ENCODE measurements at regions not wholly inside any gene's neighbourhood (a gene's known extent, or its start where the extent isn't known, plus 50 kb on each side); places are given as distances from the start of the nearest gene placed in this dataset.
"Not testable (repeated sequence)": the region's sequence is repeated elsewhere in the genome, so short reads cannot be mapped to it uniquely, and the experiment has no call there.

DNA sequence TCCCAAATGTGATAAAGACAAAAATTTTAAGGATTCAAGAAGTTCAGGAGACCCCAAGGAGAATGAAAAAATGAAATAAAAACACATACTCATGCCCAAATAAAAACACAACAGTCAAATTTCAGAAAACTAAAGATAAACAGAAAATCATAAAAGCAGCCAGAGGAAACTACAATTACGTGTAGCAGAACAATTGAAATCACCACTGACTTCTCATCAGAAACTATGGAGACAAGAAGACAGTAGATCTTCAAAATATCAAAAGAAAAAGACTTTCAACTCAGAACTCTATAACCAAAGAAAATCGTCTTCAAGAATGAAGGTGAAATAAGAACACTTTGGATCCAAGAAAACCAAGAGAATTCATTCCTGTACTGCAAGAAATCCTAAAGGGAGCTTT is 54.9 kb downstream of the DIO3 start:
- no peak for DNase-seq (ENCODE audit: low read depth)

DNA sequence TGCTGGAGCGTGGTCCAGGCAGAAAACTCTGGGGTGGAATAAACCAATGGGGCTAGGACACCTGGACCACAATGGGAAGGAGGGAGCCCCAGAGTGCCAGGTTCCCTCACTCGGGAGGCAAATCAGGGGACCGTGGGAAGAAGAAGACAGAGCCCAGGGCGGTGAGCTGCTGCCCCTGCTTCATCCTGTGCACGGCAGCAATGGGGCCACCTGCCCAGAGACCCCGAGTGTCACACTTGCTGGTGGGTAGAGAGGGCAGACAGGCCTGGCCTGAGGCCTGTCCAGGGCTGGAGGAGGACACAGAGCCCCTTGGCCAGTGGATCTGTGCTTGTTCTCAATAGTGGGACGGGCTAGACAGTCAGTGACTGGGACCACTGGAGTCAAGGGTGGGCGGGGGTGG is 58.2 kb downstream of the DIO3 start:
- DNase-seq (ENCODE audit: low read depth): no peak

DNA sequence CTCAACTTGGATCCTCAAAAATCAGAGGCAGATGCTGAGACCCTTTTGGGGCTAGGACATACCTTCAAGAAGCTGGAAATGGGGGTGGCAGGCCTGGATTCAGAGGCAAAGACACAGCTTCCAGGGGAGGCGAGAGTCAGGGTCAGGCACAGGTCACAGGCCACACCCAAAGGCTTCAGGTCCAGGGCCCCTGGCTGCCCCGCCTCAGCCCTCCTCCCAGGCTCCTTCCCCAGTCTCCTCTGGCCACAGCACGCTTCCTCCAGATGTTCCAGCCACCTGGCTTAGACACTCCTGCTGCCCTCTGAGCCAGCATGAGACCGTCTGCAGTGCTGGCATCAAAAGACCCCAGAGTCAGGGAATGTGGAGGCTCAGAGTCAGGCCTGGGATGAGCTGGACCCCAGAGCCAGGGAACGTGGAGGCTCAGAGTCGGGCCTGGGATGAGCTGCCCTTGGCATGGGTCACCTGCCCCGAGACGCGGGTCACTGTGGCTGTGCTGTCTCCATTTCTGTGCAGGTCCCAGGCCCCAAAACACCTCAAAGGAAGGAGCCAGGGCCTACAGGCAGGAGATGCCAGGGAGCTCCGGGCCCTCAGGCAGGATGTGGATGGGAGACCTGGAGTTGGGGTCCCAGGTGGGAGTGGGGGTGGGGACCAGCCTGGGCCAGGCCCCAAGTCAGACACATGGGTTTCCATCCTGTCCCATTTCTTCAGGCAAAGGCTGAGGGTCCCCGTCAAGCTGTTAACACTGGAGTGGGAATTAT is 58.9 kb downstream of the DIO3 start:
- no peak for DNase-seq (ENCODE audit: low read depth)

DNA sequence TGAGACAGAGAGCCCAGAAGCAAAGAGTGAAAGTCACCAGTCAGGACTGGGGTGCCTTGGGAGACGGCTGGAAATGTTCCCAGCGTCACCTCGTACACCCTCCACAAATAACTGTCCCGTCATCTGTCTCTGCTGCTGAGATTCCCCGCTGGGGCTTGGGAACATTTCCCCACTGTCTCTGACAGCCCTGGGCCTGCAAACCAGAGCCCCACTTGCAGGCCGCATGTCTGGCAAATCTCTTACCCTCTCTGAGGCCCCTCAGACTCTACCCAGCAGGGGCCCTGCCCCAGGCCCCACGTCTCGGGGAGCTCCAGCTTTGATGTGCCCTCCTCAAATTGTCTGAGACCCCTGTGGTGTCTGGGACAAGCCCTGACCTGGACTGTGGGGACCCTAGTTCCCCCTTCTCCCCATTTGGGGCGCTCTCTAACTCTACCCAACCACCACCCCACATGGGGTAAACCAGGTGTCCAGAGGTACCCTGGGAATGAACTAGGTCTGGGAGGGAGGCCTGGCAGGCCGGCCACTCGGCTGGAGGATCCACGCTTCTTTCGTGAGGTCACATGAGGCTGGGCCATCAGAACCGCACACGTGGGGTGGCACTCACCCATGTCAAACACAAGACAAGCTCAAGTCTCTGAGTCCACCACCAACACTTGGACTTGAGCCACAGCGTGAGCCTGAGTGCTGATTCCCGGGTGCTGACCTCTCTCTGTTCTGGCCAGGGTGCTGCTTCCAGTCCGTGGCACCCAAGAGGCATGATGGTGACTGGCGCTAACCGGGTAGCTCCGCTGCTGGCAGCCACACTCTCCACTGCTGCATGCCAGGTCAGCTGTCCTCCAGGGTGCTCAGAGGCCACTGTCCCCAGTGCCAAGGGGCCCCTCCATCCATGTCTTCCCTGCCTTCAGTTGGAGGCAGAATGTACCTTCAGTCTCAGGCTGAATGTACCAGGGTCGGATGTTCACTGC is 59.8 kb downstream of the DIO3 start:
- DNase-seq (ENCODE audit: low read depth): no peak

DNA sequence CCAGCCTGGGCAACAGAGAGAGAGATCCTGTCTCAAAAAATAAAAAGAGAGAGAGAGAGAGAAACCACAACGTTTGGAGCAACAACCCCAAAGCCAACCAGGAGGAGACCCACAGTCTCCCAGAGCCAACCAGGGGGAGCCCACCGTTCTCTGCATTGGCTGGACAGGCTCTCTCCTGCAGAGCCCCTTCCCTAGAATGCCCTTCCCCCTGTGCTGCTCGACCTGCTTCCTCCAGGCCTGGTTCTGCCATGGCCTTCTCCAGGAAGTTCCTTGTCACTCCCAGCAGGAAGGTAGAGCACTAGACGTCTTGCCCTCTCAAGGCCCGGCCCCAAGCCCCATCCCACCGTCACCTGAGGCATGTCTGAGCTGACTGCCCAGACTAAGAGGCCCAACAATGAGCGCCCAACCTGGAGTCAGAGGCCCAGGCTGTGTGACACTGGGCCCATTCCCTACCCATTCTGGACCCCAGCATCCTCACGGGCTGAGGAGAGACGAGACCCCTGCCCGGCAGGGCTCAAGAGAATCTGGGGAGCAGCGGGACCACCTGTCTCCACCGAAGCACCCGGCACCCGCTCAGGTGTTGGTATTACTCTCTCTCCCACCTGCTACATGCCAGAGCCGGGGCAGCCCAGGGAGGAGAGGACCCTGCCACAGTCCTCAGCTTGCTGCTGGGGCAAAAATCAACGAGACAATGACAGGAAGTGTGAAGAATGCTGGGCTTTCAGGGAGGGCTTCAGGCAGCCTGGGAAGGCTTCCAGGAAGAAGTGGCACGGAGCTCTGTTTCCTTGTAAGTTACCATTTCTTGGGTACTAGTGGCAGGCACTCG is 61.2 kb downstream of the DIO3 start:
- no peak for DNase-seq (ENCODE audit: low read depth)

DNA sequence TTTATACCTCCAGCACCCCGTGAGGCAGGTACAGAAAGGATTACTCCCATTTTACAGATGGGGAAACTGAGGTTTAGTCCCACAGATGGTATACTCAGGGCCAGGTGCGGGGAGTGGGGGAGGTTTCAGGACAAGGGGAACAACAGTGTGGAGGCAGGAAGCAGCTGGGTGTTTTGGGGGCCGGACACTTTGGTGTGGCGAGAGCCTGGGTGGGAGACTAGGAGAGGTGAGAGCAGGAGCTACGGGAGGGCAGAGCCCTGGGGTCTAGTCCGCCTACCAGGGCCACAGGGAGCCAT is 61.7 kb downstream of the DIO3 start:
- DNase-seq (ENCODE audit: low read depth): no peak

DNA sequence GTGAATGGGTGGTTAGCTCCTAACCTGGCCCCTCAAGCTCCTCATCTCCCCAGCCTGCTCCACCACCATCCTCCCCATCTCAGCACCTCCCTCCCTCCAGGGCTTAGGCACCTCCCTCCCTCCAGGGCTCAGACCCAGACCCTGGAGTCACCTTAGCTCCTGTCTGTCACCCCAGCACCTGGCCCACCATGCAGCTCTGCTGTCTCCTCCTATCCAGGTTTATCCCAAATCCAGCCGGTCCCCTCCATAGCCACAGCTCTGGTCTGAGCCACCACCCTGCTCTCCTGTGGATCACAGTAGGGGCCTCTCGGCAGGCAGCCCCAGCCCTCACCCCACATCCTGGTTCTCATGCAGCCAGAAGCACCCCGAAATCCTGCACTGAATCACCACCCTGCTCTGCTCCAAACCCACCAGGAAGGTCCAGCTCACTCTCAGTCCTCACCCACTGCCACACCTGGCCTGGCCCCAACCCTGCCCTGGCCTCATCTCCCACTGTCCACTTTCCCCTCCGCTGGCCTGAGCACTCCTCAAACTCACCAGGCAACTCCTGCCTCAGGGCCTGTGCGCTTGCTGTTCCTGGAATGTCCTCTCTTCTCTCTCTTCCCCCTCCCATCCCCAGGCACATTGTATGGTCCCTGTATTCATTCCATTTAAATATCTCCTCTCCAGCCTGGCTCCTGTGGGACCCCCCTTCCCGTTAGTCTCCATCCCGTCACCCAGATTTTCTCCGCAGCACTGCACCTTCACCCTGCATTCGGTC is 62.6 kb downstream of the DIO3 start:
- DNase-seq (ENCODE audit: low read depth): no peak

DNA sequence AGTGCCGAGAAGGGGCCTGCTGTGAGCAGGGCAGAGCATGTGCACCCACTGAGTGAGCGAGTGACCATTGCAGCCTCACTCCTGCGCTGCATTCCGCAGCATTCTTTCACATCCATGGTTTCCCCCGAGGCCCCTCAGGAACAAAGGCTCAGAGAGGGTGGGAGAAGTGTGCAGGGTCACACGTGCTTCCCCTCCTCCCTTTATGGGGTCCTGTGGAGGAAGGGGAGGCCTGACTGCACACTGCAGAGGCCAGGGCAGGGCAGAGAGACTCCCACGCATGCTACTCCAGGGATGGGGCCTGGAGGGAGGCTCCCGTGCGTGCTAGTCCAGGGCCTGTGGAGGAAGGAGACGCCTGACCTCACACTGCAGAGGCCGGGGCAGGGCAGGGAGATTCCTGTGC is 63.2 kb downstream of the DIO3 start:
- no peak for DNase-seq (ENCODE audit: low read depth)

DNA sequence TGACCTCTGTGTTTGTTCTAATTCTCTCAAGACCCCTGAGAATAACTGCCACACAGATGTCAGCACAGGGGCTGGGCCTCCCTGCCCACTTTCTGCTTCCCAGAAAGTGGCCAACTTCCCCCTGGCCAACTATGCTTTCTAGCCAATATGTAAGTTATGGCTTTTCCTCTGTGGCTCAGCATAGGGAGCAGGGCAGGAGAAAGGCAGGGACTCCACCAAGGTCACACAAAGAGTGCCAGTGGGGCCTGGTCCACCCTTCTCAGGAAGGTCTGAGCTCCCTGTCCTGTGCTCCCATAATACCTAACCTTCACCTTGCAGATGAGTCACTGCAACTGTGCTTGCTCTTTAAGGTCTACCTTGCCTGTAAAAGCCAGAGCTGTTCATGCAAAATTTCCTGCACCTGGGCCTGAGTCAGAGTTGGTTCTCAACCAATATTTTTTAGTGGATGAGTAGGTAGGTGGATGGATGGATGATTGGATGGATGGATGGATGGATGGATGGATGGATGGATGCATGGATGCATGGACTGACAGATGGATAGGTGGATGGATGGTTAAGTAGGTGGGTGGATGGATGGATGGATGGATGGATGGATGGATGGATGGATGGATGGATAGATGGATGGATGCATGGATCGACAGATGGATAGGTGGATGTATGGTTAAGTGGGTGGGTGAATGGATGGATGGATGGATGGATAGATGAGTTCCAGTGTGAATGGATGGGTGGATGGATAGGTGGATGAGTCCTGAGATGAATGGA is 64.2 kb downstream of the DIO3 start:
- no peak for DNase-seq (ENCODE audit: low read depth)

DNA sequence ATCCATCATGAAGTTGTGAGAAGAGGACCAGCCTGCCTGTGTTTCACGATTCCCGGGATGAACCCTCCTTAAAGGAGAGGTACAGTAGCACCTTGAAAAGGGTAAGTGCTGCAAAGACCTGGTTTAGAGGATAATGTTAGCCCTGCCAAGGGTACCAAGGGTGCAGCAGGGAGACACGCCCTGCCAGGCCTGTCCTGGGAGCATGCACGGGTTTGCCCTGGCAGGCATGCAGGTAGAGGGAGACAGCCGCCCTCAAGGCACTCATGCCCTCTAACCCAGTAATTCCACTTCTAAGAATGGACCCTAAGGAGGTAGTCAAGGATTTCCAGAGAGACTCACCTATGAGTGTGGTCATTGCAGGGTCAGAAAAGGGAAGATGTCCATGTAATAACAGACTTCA is 65.0 kb downstream of the DIO3 start:
- DNase-seq (ENCODE audit: low read depth): no peak

DNA sequence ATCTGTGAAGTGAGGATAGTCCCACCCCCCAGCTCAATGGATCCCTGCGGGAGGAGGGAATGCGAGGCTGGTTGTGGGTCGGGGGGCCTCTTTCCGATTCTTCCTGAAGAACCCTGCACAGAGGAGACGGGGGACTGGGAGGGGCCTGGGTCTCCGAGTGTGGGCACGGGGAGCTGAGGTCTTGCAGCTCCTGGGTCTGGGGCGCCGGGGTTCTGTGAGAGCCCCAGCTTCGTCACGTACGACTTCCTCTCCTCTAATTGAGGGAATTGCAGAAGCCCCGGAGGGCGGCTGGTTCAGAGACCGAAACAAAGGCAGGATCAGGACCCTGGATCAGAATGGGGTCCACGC is 66.6 kb downstream of the DIO3 start:
- no peak for DNase-seq (ENCODE audit: low read depth)

DNA sequence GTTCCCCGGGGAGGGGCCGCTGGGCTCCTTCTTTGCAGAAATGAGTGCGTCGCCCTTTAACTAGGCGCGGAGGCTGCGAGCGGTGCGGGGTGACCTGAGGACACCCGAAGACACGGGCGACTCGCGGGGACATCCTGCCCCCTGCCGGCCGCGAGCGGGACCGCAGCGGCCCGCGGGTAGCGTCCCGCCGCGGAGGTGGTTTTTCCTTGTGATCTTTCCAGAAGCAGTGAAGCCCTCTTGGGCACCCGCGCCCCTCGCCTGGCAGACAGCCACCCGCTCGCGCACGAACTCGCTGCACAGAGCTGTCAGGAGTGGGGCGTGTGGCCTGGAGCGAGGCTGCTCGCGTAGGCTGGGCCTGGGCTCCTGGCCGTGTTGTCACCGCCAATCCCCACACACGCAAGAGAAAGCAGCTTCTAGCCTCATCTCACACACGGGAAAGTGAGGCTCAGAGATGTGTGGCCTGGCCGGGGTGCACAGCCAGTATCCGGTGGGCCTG is 67.2 kb downstream of the DIO3 start:
- DNase-seq (ENCODE audit: low read depth): peak; percentile 51

DNA sequence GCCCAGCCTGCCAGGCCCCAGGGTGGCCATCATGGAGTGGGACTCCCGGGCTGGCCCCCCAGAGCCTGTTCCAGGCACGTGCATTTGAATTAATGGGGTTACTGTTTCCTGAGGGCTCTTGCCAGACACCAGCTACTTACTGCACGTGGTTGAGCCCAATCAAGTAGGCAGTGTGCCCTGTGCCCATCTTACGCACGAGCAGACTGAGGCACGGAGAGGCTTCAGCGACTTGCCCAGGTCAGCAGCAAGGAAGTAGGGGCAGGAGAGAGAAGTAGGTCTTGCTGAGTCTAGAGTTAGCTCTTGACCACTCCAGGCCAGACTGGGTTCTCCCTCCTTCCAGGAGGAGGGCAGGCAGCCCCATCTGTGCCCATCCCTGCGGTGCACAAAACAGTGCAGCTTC is 67.7 kb downstream of the DIO3 start:
- DNase-seq (ENCODE audit: low read depth): no peak

DNA sequence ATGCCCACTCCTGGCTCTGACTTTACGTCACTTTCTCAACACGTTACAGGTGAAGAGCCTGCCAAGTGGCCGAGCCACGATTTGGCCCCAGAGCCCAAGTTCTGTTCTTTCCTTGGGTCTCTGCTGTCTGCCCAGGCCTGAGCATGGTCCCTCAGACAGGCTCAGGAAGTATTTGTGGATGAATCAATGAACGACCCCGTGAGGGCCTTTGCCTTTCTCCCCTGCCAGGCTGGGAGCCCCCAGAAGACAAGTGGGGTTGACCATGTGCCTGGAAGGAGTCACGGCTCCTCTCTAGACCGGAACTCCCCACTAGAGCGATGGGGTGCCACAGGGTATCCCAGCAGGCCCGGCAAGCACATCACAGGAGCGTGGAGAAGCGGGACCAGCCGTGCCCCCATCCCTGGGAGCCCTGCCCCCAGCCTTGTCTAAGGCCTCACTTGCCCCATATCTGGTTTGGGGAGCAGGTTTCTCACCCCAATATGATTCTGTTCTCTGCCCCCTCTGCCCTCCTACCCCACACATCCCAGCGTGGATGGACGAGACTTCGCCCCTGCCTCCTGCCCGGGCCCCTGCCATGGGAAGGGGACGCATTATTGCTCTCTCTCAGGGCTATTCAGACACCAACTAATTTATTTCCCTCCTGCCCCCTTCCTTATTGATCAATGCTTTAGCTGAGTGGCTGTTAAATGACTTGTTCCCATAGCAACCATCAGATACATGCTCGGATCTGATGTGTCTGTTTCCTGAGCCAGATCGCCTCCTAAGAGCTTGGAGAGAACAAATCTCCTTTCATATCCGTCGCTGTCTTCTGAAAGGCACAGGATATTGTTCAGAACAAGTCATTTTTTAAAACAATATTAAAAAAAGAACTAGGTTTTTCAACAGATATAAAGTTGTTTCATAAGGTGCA is 69.0 kb downstream of the DIO3 start:
- DNase-seq (ENCODE audit: low read depth): no peak

DNA sequence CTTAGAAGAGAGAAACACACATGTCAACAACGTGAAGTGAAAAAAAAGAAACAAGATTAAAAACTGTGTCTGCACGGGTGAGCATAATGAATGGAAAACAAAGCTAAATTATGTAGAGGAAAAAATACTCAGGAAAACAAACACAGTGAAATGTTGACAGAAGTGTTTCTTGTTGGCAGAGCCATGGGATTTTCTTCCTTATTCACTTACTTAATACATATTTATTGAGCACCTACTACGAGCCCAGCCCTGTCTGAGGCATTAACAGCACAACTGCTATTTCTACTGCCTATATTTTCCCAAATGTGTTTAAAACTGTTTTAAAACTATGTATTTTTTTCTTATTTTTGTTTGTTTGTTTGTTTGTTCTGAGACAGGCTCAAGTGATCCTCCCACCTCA is 69.9 kb downstream of the DIO3 start:
- no peak for DNase-seq (ENCODE audit: low read depth)

DNA sequence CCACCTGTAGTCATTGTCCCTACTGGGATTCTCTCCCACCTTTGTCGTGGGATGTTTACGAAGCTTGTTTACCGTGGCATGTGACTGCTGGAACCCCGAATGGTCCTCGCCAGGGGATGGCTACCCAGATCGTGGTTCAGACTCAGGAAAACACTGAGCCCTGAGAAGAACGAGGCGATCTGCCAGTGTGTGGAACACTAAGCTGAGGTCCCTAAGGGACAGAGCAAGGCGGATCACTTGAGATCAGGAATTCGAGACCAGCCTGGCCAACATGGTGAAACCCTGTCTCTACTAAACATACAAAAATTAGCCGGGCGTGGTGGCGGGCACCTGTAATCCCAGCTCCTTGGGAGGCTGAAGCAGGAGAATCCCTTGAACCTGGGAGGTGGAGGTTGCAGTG is 70.7 kb downstream of the DIO3 start:
- not testable (repeated sequence) for DNase-seq (ENCODE audit: low read depth)

DNA sequence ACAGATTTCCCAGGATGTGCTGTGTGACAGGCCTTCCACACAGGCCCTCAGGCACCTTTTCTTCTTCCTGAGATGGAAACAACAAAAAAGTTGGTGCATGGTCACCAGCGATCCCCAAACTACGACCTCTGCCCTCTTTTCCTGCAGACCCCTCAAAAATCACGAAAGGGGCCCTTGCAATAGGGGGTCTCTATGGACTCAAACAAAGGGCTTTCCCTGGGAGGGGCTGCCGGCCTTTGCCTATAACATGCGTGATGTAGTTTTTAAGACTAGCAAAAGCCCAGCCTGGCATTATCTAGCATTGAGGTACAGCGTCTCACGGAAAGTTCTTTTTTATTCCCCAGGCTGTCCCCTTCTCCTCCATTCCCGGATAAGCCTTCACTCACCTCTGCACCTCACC is 71.2 kb downstream of the DIO3 start:
- no peak for DNase-seq (ENCODE audit: low read depth)

DNA sequence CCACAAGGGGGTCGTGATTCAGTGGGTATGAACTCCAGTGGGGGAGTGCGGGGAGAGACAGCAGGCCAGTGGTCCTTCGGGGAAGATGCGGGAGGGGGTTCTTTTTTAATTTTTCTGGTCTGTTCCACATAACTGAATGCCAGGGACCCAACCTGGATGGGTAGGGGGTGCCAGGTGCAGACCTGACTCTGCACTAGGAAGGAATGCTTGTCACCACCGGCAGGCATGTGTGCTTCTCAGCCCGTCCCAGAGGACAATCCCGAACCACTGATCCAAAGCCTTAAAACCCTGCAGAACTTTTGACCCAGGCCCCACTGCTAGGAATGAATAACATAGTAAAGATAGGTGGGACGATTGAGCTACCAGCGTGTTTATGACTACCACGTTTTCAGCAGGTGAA is 72.0 kb downstream of the DIO3 start:
- no peak for DNase-seq (ENCODE audit: low read depth)

DNA sequence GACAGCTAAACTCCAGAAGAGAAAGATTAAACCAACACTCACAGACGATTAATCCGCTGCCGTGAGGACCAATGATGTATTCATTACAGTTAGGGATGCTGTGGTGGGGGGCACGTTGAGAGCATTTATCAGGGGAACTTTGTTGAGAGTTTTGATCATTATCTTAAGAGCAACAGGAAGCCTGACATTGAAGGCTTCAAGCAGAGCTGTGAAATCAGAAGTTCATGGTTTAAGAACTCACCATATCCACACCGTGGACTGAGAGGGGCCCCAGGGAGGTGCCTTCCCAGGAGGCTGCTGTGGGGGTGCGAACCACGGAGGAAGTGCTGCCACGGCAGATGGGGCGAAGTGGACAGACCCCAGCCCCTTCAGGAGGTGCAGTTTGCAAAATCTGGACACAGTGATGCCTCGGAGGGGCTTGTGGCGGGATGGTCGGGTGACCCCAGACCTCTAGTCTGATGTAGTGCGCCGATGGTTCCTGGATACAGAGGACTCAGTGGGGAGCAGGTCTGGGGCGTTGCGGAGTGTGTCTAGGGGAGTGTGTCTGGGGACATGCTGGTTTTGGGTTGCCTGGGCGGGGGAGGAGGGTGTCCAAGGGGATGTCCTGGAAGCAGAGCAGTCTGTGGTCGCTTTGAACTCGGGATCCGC is 73.0 kb downstream of the DIO3 start:
- no peak for DNase-seq (ENCODE audit: low read depth)
